ENCODE measurements at regions not wholly inside any gene's neighbourhood (a gene's known extent, or its start where the extent isn't known, plus 50 kb on each side); places are given as distances from the start of the nearest gene placed in this dataset.

DNA sequence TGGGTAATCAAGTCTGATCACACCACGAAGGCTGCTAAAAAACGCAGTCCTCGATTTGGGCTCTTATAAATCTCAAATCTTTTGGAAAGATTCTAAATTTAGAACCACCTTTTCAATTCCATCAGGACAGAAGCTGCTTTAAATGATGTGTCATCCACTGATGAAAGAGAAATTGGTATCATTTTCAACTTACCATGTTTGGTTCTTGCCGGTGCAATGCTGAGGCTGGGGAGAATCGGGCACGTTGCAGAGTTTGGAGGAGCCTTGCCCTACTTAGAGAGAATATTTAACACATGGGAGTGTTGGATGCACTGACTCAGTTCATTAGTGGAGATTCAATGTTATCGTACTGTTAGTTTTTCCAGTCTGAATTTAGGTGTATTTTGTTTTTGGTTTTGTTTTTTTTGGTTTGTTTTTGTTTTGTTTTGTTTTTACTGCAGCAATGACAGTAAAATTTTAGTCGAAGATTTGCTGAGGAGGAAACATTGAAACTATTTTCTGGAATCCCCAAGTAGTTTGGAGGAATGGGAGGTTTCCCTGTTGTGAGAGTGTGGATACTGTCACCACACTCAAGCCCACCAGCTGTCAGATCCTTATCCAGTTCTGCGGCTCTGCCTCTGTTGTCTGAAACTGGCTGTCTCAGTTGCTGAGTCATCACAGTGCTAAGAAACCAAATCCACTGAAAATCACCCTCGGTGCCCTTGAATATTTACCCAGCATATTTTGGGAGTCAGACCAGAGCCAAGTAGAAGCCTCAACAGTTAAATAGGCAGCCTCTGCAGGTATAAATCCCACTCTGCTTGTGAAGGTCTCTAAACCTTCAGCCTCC lies 497.0 kb downstream of the BTBD3 start:
- no peaks in the 10 kb centered on the region for H3F3A ChIP-seq (ENCODE audit: insufficient read depth)
- H2AFZ ChIP-seq (ENCODE audit: low read depth, low read length, severe bottlenecking): no peak overlapping the region

DNA sequence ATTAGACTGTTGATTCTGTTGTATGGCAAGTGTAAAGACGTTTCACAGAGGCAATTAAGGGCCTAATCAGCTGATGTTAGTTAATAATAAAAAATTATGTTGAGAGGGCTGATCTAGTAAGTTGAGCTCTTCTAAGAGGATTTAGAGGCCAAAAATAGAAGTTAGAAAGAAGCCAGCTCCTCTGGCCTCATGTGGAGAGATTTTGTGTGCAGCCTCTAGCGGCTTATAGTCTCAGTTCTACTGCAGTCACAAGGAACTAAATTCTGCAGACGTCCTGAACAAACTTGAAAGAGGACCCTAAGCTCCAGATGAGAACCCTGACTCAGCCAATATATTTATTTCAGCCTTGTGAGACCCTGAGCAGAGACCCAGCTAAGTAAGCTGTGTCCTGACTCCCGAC lies 498.6 kb downstream of the BTBD3 start:
- H3K27ac ChIP-seq (ENCODE audit: low read depth, low read length): no peak overlapping the region
- no peak overlapping the region for H3K4me3 ChIP-seq (ENCODE audit: insufficient read depth, low read length, poor library complexity, severe bottlenecking)
- no peaks in the 10 kb centered on the region for H3K9me3 ChIP-seq (ENCODE audit: insufficient read depth, low read length)
- H2AFZ ChIP-seq (ENCODE audit: low read depth, low read length, severe bottlenecking): no peak overlapping the region
- H4K20me1 ChIP-seq (ENCODE audit: low read depth, low read length): no peaks in the 10 kb centered on the region
- H3K36me3 ChIP-seq (ENCODE audit: low read length): no peaks in the 10 kb centered on the region
- H3K79me2 ChIP-seq (ENCODE audit: insufficient read depth, low read length): no peaks in the 10 kb centered on the region
- TF ChIP-seq CTCF (IDR thresholded peaks at IDR 0.05; ENCODE audit: insufficient read depth, low read length, poor library complexity, severe bottlenecking): no peak
- no peak for TF ChIP-seq EZH2phosphoT487 (conservative IDR thresholded peaks at IDR 0.05; ENCODE audit: low read length)
- no peak overlapping the region for H3K9ac ChIP-seq (ENCODE audit: low read length)
- no peaks in the 10 kb centered on the region for H3F3A ChIP-seq (ENCODE audit: insufficient read depth)
- H3K27me3 ChIP-seq (ENCODE audit: low read length): no peaks in the 10 kb centered on the region
- no peak overlapping the region for H3K4me2 ChIP-seq (ENCODE audit: low read depth, low read length, poor library complexity, severe bottlenecking)
- H3K9me2 ChIP-seq (replicated peaks; ENCODE audit: insufficient read depth, low read length): no peaks in the 10 kb centered on the region

More for the DNA sequence above, 497.0 kb downstream of the BTBD3 start:
- Histone ChIP-seq H4K20me1 (ENCODE audit: low read depth, low read length) (no peaks in the 10 kb centered on the region), H3K36me3 (ENCODE audit: low read length) (no peaks in the 10 kb centered on the region), H3K4me3 (ENCODE audit: insufficient read depth, low read length, poor library complexity, severe bottlenecking) (no peak overlapping the region), H3K9ac (ENCODE audit: low read length) (no peak overlapping the region), H3K9me3 (ENCODE audit: insufficient read depth, low read length) (no peaks in the 10 kb centered on the region), H3K79me2 (ENCODE audit: insufficient read depth, low read length) (no peaks in the 10 kb centered on the region), H3K27me3 (ENCODE audit: low read length) (no peaks in the 10 kb centered on the region), H3K4me2 (ENCODE audit: low read depth, low read length, poor library complexity, severe bottlenecking) (no peak overlapping the region), H3K9me2 (replicated peaks; ENCODE audit: insufficient read depth, low read length) (no peaks in the 10 kb centered on the region), H3K27ac (ENCODE audit: low read depth, low read length) (no peak overlapping the region)
- TF ChIP-seq EZH2phosphoT487 (conservative IDR thresholded peaks at IDR 0.05; ENCODE audit: low read length) (no peak), CTCF (IDR thresholded peaks at IDR 0.05; ENCODE audit: insufficient read depth, low read length, poor library complexity, severe bottlenecking) (no peak)

DNA sequence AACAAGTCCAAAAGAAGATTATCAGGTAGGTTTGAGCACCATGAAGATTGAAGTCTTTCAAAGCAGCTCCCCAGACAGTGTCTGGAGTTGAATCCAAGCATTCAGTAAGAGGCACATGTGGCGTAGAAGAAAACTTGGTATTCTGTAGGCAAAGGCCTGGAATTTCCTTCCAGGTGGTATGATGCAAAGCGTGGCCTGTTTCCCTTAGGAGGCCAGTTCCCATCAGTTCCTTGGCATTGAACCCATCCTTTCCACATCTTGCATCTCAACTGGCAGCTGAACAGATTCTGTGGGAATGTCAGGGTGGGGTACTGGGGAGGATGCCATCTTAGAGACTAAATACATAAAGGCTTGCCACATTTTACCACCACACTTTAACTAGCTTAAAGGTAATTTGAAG lies 516.0 kb downstream of the BTBD3 start:
- Histone ChIP-seq H2AFZ (ENCODE audit: low read depth, low read length, severe bottlenecking) (no peak overlapping the region), H3K27me3 (ENCODE audit: low read length) (no peaks in the 10 kb centered on the region), H3K4me2 (ENCODE audit: low read depth, low read length, poor library complexity, severe bottlenecking) (no peak overlapping the region), H3K9me3 (ENCODE audit: insufficient read depth, low read length) (no peaks in the 10 kb centered on the region), H3K4me3 (ENCODE audit: insufficient read depth, low read length, poor library complexity, severe bottlenecking) (no peak overlapping the region), H3K79me2 (ENCODE audit: insufficient read depth, low read length) (no peaks in the 10 kb centered on the region), H3K9me2 (replicated peaks; ENCODE audit: insufficient read depth, low read length) (no peaks in the 10 kb centered on the region), H3K9ac (ENCODE audit: low read length) (no peak overlapping the region), H3K27ac (ENCODE audit: low read depth, low read length) (no peak overlapping the region), H3K36me3 (ENCODE audit: low read length) (no peaks in the 10 kb centered on the region), H3F3A (ENCODE audit: insufficient read depth) (no peaks in the 10 kb centered on the region), H4K20me1 (ENCODE audit: low read depth, low read length) (no peaks in the 10 kb centered on the region)
- no peak for TF ChIP-seq EZH2phosphoT487 (conservative IDR thresholded peaks at IDR 0.05; ENCODE audit: low read length)
- TF ChIP-seq CTCF (IDR thresholded peaks at IDR 0.05; ENCODE audit: insufficient read depth, low read length, poor library complexity, severe bottlenecking): no peak
